BE2C (cell line): ENCODE measurements at regions not wholly inside any gene's neighbourhood (a gene's known extent, or its start where the extent isn't known, plus 50 kb on each side); places are given as distances from the start of the nearest gene placed in this dataset.

Experiments used
- DNase-seq: peaks from one replicate; pipeline ENCODE4 v3.0.0-alpha.2; 2020
- H3K27me3 ChIP-seq: fragments of 250-450 bp; sonication (Bioruptor Pico); 2 replicates; pipeline ENCODE4 v1.5.1; 2020; ENCODE audit warnings: mild to moderate bottlenecking
- H3K36me3 ChIP-seq: fragments of 250-450 bp; sonication (Bioruptor Pico); 2 replicates; pipeline ENCODE4 v1.5.1; 2020; ENCODE audit warnings: mild to moderate bottlenecking
- H3K4me1 ChIP-seq: fragments of 250-450 bp; sonication (Bioruptor Pico); 2 replicates; pipeline ENCODE4 v1.5.1; 2020
- H3K4me3 ChIP-seq: 2 replicates; pipeline ENCODE4 v1.5.1; 2011; ENCODE audit warnings: low read depth, low read length
- H3K9me3 ChIP-seq: fragments of 250-450 bp; sonication (Bioruptor Pico); 2 replicates; pipeline ENCODE4 v1.5.1; 2020
- CTCF ChIP-seq: IDR thresholded peaks from 2 replicates; pipeline ENCODE4 v1.5.1; 2012; ENCODE audit warnings: mild to moderate bottlenecking, low read depth, low read length

GRCh38 chr2:220025207-220025606 is 397.8 kb downstream of the SLC4A3 start:
- no peaks in the 10 kb centered on the region for H3K9me3 ChIP-seq
- no peak overlapping the region for H3K4me3 ChIP-seq
- no peak for DNase-seq
- H3K36me3 ChIP-seq = no peaks in the 10 kb centered on the region
- H3K4me1 ChIP-seq = no peaks in the 10 kb centered on the region
- TF ChIP-seq CTCF = no peak
- no peaks in the 10 kb centered on the region for H3K27me3 ChIP-seq

GRCh38 chr2:220029013-220029412 is 401.6 kb downstream of the SLC4A3 start:
- Histone ChIP-seq H3K4me3 (no peak overlapping the region), H3K9me3 (no peaks in the 10 kb centered on the region), H3K4me1 (no peaks in the 10 kb centered on the region), H3K27me3 (no peaks in the 10 kb centered on the region), H3K36me3 (no peaks in the 10 kb centered on the region)
- TF ChIP-seq CTCF = no peak
- no peak for DNase-seq

GRCh38 chr2:220033546-220033945 is 406.1 kb downstream of the SLC4A3 start:
- no peak overlapping the region for H3K4me3 ChIP-seq
- DNase-seq = no peak
- no peaks in the 10 kb centered on the region for H3K9me3 ChIP-seq
- no peaks in the 10 kb centered on the region for H3K27me3 ChIP-seq
- H3K36me3 ChIP-seq = no peaks in the 10 kb centered on the region
- H3K4me1 ChIP-seq = no peaks in the 10 kb centered on the region
- no peak for TF ChIP-seq CTCF

- Histone ChIP-seq H3K4me3 (no peak overlapping the region), H3K4me1 (no peaks in the 10 kb centered on the region), H3K27me3 (no peaks in the 10 kb centered on the region), H3K36me3 (no peaks in the 10 kb centered on the region), H3K9me3 (no peaks in the 10 kb centered on the region)
- DNase-seq = no peak
- no peak for TF ChIP-seq CTCF
Observed at GRCh38 chr2:220034426-220035130, 407.1 kb downstream of the SLC4A3 start.

- H3K36me3 ChIP-seq = no peaks in the 10 kb centered on the region
- no peaks in the 10 kb centered on the region for H3K9me3 ChIP-seq
- H3K27me3 ChIP-seq = peaks cover 6% of the 10 kb centered on the region; the same call in 1 of the 2 replicates
- DNase-seq = no peak
- no peaks in the 10 kb centered on the region for H3K4me1 ChIP-seq
- no peak for TF ChIP-seq CTCF
- H3K4me3 ChIP-seq = no peak overlapping the region
Observed at GRCh38 chr2:220036431-220036830, 409.0 kb downstream of the SLC4A3 start.

GRCh38 chr2:220040346-220040745 is 412.9 kb downstream of the SLC4A3 start:
- H3K9me3 ChIP-seq = no peaks in the 10 kb centered on the region
- peaks cover 12% of the 10 kb centered on the region; the same call in 1 of the 2 replicates for H3K27me3 ChIP-seq
- H3K4me1 ChIP-seq = no peaks in the 10 kb centered on the region
- H3K36me3 ChIP-seq = no peaks in the 10 kb centered on the region
- no peak for DNase-seq
- no peak for TF ChIP-seq CTCF
- no peak overlapping the region for H3K4me3 ChIP-seq
